Calu3 (cell line): ENCODE measurements at regions not wholly inside any gene's neighbourhood (a gene's known extent, or its start where the extent isn't known, plus 50 kb on each side); places are given as distances from the start of the nearest gene placed in this dataset.

Experiments used
- BruUV-seq: library from RNA; stranded (reverse); fragments of 400-500 nt; replicated peaks from 2 replicates; lab custom pipeline; 2021; lab: Mats Ljungman, UMichigan
- CTCF ChIA-PET: fragments of 300-600 bp; sonication (Branson Sonifier 250); formaldehyde crosslinking; loops from one replicate; lab custom pipeline; 2022; ENCODE audit warnings: antibody characterized with exemption; lab: Charles Lee
- DNase-seq: peaks from one replicate; pipeline ENCODE4 v3.0.0; 2022
- H3K27ac Mint-ChIP-seq: one replicate; pipeline ENCODE4 v1.8.0; 2022; ENCODE audit warnings: mixed read lengths; ENCODE audit not compliant: unreplicated experiment
- H3K27me3 Mint-ChIP-seq: one replicate; pipeline ENCODE4 v1.8.0; 2022; ENCODE audit warnings: mixed read lengths; ENCODE audit not compliant: unreplicated experiment
- H3K36me3 Mint-ChIP-seq: one replicate; pipeline ENCODE4 v1.8.0; 2022; ENCODE audit warnings: mild to moderate bottlenecking, moderate library complexity, mixed read lengths; ENCODE audit not compliant: insufficient read depth, unreplicated experiment
- H3K4me1 Mint-ChIP-seq: one replicate; pipeline ENCODE4 v1.8.0; 2022; ENCODE audit warnings: mild to moderate bottlenecking, low read depth, mixed read lengths; ENCODE audit not compliant: unreplicated experiment
- H3K4me3 Mint-ChIP-seq: one replicate; pipeline ENCODE4 v1.8.0; 2022; ENCODE audit warnings: mild to moderate bottlenecking, low read depth, moderate library complexity, mixed read lengths; ENCODE audit not compliant: unreplicated experiment
- H3K9me3 Mint-ChIP-seq: one replicate; pipeline ENCODE4 v1.8.0; 2022; ENCODE audit warnings: low read depth, mixed read lengths; ENCODE audit not compliant: unreplicated experiment
- intact Hi-C: fragments of 100-400 bp; cut with micrococcal nuclease; formaldehyde crosslinking; loops from one replicate; pipeline ENCODE4 v1.10.0; 2022; ENCODE audit not compliant: unreplicated experiment
- TF ChIP-seq, protein P1 (sequence below): fragments of 200-600 bp; IDR thresholded peaks from one replicate; pipeline ENCODE4 v1.8.0; 2022; ENCODE audit warnings: antibody characterized with exemption; ENCODE audit not compliant: unreplicated experiment

DNA sequence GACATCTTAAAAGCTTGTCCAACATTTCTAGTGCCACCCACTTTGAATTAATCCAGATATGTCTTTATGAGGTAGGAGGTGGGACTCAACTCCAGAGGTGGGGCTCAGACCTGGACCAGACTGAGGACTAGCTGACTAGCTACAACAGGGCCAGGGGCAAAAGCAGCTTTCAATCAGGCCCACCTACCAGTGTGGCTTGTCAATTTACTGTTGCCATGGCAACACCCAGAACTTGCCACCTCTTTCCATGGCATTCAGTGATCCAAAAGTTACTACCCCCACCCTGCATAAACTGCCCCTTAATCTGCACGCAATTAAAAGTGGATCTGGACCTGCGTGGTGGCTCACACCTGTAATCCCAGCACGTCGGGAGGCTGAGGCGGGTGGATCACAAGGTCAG is 113.2 kb upstream of the KAZN start:
- Mint-ChIP-seq H3K27ac (no peak overlapping the region), H3K9me3 (peaks cover 6% of the 10 kb centered on the region), H3K36me3 (no peaks in the 10 kb centered on the region), H3K4me1 (no peaks in the 10 kb centered on the region), H3K27me3 (no peaks in the 10 kb centered on the region), H3K4me3 (no peak overlapping the region)
- DNase-seq, result no peak
- CTCF ChIA-PET, result no interaction called here
- no TSS peak for BruUV-seq
- intact Hi-C loops, result no loop called here
- TF ChIP-seq, protein P1, sequence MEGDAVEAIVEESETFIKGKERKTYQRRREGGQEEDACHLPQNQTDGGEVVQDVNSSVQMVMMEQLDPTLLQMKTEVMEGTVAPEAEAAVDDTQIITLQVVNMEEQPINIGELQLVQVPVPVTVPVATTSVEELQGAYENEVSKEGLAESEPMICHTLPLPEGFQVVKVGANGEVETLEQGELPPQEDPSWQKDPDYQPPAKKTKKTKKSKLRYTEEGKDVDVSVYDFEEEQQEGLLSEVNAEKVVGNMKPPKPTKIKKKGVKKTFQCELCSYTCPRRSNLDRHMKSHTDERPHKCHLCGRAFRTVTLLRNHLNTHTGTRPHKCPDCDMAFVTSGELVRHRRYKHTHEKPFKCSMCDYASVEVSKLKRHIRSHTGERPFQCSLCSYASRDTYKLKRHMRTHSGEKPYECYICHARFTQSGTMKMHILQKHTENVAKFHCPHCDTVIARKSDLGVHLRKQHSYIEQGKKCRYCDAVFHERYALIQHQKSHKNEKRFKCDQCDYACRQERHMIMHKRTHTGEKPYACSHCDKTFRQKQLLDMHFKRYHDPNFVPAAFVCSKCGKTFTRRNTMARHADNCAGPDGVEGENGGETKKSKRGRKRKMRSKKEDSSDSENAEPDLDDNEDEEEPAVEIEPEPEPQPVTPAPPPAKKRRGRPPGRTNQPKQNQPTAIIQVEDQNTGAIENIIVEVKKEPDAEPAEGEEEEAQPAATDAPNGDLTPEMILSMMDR, result no peak

DNA sequence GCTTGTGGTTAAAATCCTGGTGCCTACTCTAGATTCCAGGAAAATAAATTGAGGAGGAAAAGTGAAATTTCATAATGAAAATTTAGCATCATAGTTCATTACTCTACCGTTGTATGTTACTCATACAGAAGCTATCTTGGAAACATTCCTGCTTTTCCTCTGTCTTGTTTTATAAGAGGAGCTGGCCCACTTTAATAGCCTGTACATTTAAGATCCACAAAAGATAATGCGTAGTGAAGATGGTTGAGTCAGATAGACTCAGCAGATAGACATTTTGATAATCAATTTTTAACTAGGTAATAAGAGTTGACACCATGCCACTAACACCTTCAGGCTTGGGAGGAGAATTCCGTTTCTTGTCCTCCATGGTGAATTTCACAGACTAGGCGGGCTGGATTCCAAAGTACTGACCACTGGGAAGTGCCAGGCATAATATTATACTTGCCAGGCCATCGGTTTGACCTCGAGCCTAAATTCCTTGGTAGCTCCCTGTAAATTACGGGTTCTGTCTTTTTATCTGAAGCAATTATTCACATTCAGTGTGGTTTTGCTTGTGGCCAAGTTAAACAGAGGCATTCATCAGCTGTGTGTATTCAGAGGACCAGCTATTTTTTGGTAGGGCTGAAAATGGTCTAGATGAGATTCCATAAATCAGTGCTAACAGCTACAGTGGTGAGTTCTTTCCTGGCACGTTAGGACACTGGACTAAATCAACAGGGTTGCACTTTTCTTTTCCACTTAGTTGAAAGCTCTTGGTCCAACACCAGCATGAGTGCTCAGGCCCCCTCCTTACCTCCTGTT is 111.9 kb upstream of the KAZN start:
- CTCF ChIA-PET, result no interaction called here
- Mint-ChIP-seq H3K27ac (no peak overlapping the region), H3K4me3 (no peak overlapping the region), H3K9me3 (peaks cover 4% of the 10 kb centered on the region), H3K4me1 (no peaks in the 10 kb centered on the region), H3K36me3 (no peaks in the 10 kb centered on the region), H3K27me3 (no peaks in the 10 kb centered on the region)
- no peak for DNase-seq
- no TSS peak for BruUV-seq
- TF ChIP-seq, protein P1, result no peak
- intact Hi-C loops, result no loop called here

DNA sequence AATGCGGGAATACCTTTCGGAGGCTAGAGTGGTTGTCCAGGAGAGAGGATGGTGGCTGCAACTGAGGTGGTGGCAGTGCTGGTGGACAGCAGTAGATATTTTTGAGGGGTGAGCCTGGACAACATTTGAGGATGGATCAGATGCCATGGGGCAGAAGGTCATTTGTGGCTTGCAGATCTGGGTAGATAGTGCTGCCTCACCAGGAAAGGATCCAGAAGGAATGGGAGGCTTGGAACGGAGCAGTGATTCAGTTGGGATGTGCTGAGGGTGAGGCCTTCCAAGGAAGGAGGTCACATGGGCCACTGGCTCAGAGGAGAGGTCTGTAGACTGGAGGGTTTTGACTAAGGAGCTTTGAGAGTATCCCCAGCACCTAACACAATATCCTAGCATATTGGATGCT is 110.8 kb upstream of the KAZN start:
- H3K27ac Mint-ChIP-seq, result no peak overlapping the region
- no peaks in the 10 kb centered on the region for H3K27me3 Mint-ChIP-seq
- H3K4me1 Mint-ChIP-seq, result no peaks in the 10 kb centered on the region
- DNase-seq, result no peak
- H3K4me3 Mint-ChIP-seq, result no peak overlapping the region
- peaks cover 4% of the 10 kb centered on the region for H3K9me3 Mint-ChIP-seq
- CTCF ChIA-PET, result no interaction called here
- intact Hi-C loops, result no loop called here
- TF ChIP-seq, protein P1, result no peak
- no TSS peak for BruUV-seq
- H3K36me3 Mint-ChIP-seq, result no peaks in the 10 kb centered on the region

DNA sequence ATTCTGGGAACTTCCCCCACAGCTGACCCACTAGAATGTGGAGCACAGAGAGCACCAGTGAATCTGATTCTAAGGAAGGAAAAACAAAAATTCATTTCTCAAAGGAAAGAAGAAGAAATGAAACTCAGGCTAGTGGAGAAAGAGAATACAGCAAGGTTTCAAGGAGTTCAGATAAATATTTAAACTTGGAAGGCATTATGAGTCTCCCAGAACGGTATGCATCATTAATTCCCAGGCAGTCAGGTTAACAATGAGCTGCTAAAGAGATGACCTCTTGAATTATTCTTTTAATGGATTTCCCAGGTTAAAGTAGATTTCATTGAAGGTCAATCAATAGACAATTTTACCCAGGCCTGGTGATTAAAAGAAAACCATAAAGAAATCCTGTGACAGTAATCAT is 103.6 kb upstream of the KAZN start:
- no peaks in the 10 kb centered on the region for H3K27me3 Mint-ChIP-seq
- TF ChIP-seq, protein P1, result no peak

More for the DNA sequence above, 103.6 kb upstream of the KAZN start:
- CTCF ChIA-PET, result no interaction called here
- Mint-ChIP-seq H3K36me3 (no peaks in the 10 kb centered on the region), H3K27ac (no peak overlapping the region), H3K4me1 (no peaks in the 10 kb centered on the region), H3K9me3 (peaks cover 4% of the 10 kb centered on the region), H3K4me3 (no peak overlapping the region)
- intact Hi-C loops, result no loop called here
- no TSS peak for BruUV-seq
- DNase-seq, result no peak
